WTC11 (cell line): ENCODE measurements at regions not wholly inside any gene's neighbourhood (a gene's known extent, or its start where the extent isn't known, plus 50 kb on each side); places are given as distances from the start of the nearest gene placed in this dataset.

Experiments used
- ATAC-seq: fragments of 200-7000 bp; cut with Tn5 transposase; 2 replicates; pipeline ENCODE4 v1.10.0; 2021; ENCODE audit warnings: mild to moderate bottlenecking, moderate library complexity
- CTCF ChIA-PET: fragments of 300-600 bp; sonication (Branson Sonifier 250); formaldehyde crosslinking; loops from one replicate; lab custom pipeline; 2021; ENCODE audit warnings: antibody characterized with exemption; lab: Charles Lee
- POLR2A ChIA-PET: fragments of 350-600 bp; sonication (Branson Sonifier 250); formaldehyde crosslinking; loops from one replicate; lab custom pipeline; 2021; ENCODE audit warnings: antibody characterized with exemption; lab: Charles Lee
- DNase-seq: peaks from one replicate; pipeline ENCODE4 v3.0.0; 2021; ENCODE audit warnings: low spot score
- H3K27ac Mint-ChIP-seq: 2 replicates; pipeline ENCODE4 v1.8.0; 2021; ENCODE audit warnings: mixed read lengths
- H3K27me3 Mint-ChIP-seq: 2 replicates; pipeline ENCODE4 v1.8.0; 2021; ENCODE audit warnings: low read depth, mild to moderate bottlenecking, moderate library complexity, mixed read lengths
- H3K36me3 Mint-ChIP-seq: 2 replicates; pipeline ENCODE4 v1.8.0; 2021; ENCODE audit warnings: mixed read lengths
- H3K4me1 Mint-ChIP-seq: 2 replicates; pipeline ENCODE4 v1.8.0; 2022; ENCODE audit warnings: mixed read lengths
- H3K4me3 Mint-ChIP-seq: 2 replicates; pipeline ENCODE4 v1.8.0; 2021; ENCODE audit warnings: mild to moderate bottlenecking, moderate library complexity, mixed read lengths
- H3K9me3 Mint-ChIP-seq: 2 replicates; pipeline ENCODE4 v1.8.0; 2021; ENCODE audit warnings: mixed read lengths
- CBFB ChIP-seq: sonication (generic); formaldehyde crosslinking; IDR thresholded peaks from 2 replicates; pipeline ENCODE4 v1.8.1; 2022; ENCODE audit warnings: mild to moderate bottlenecking, low read depth, missing genetic modification reagents
- CREM ChIP-seq: sonication (generic); formaldehyde crosslinking; IDR thresholded peaks from 2 replicates; pipeline ENCODE4 v1.8.1; 2022; ENCODE audit warnings: mild to moderate bottlenecking, missing genetic modification reagents, moderate library complexity
- ELF4 ChIP-seq: sonication (generic); formaldehyde crosslinking; IDR thresholded peaks from 2 replicates; pipeline ENCODE4 v1.8.1; 2022; ENCODE audit warnings: low read depth, mild to moderate bottlenecking, moderate library complexity, missing genetic modification reagents
- FOXP1 ChIP-seq: sonication (generic); formaldehyde crosslinking; IDR thresholded peaks from 2 replicates; pipeline ENCODE4 v1.8.0; 2022; ENCODE audit warnings: missing genetic modification reagents, mild to moderate bottlenecking, moderate library complexity, borderline replicate concordance
- GTF2I ChIP-seq: fragments of 250-450 bp; sonication (Bioruptor Pico); conservative IDR thresholded peaks from 2 replicates; pipeline ENCODE4 v1.4.0; 2021; ENCODE audit warnings: mild to moderate bottlenecking
- JAZF1 ChIP-seq: fragments of 250-450 bp; sonication (Bioruptor Pico); IDR thresholded peaks from 2 replicates; pipeline ENCODE4 v1.9.0; 2021; ENCODE audit warnings: moderate library complexity, mild to moderate bottlenecking, inconsistent platforms
- MXD4 ChIP-seq: fragments of 250-450 bp; sonication (Bioruptor Pico); IDR thresholded peaks from 2 replicates; pipeline ENCODE4 v1.8.0; 2021; ENCODE audit warnings: mild to moderate bottlenecking, moderate library complexity, borderline replicate concordance
- MYBL2 ChIP-seq: sonication (generic); formaldehyde crosslinking; IDR thresholded peaks from 2 replicates; pipeline ENCODE4 v1.8.1; 2023; ENCODE audit warnings: mild to moderate bottlenecking, moderate library complexity, missing genetic modification reagents
- NR3C1 ChIP-seq: sonication (generic); formaldehyde crosslinking; conservative IDR thresholded peaks from 2 replicates; pipeline ENCODE4 v1.8.1; 2023; ENCODE audit warnings: low read depth, mild to moderate bottlenecking, missing genetic modification reagents
- SMAD3 ChIP-seq: sonication (generic); formaldehyde crosslinking; IDR thresholded peaks from 2 replicates; pipeline ENCODE4 v1.8.0; 2022; ENCODE audit warnings: missing genetic modification reagents, mild to moderate bottlenecking, borderline replicate concordance
- SP1 ChIP-seq: sonication (generic); formaldehyde crosslinking; conservative IDR thresholded peaks from 2 replicates; pipeline ENCODE4 v1.8.1; 2022; ENCODE audit warnings: missing genetic modification reagents
- TCF7 ChIP-seq: sonication (generic); formaldehyde crosslinking; IDR thresholded peaks from 2 replicates; pipeline ENCODE4 v1.8.0; 2022; ENCODE audit warnings: mild to moderate bottlenecking, low read depth, missing genetic modification reagents, moderate library complexity
- TEAD4 ChIP-seq: sonication (generic); formaldehyde crosslinking; IDR thresholded peaks from 2 replicates; pipeline ENCODE4 v1.8.0; 2022; ENCODE audit warnings: mild to moderate bottlenecking, missing genetic modification reagents
- TP53 ChIP-seq: sonication (generic); formaldehyde crosslinking; IDR thresholded peaks from 2 replicates; pipeline ENCODE4 v1.8.1; 2023; ENCODE audit warnings: mild to moderate bottlenecking, missing genetic modification reagents
- ZBTB21 ChIP-seq: sonication (generic); formaldehyde crosslinking; IDR thresholded peaks from 2 replicates; pipeline ENCODE4 v1.8.1; 2023; ENCODE audit warnings: mild to moderate bottlenecking, missing genetic modification reagents, borderline replicate concordance
- ZNF121 ChIP-seq: sonication (generic); formaldehyde crosslinking; IDR thresholded peaks from 2 replicates; pipeline ENCODE4 v1.8.0; 2023; ENCODE audit warnings: missing genetic modification reagents
- ZNF416 ChIP-seq: fragments of 250-450 bp; sonication (Bioruptor Pico); IDR thresholded peaks from 2 replicates; pipeline ENCODE4 v1.9.0; 2021; ENCODE audit warnings: mild to moderate bottlenecking, inconsistent platforms
- TF ChIP-seq, protein P1 (sequence below): fragments of 250-450 bp; sonication (Bioruptor Pico); IDR thresholded peaks from 2 replicates; pipeline ENCODE4 v1.9.0; 2021; ENCODE audit warnings: mild to moderate bottlenecking, borderline replicate concordance
- TF ChIP-seq, protein P2 (sequence below): sonication (generic); formaldehyde crosslinking; IDR thresholded peaks from 2 replicates; pipeline ENCODE4 v1.8.0; 2023; ENCODE audit warnings: mild to moderate bottlenecking, missing genetic modification reagents
- TF ChIP-seq, protein P3 (sequence below): sonication (generic); formaldehyde crosslinking; IDR thresholded peaks from 2 replicates; pipeline ENCODE4 v1.8.0; 2022; ENCODE audit warnings: mild to moderate bottlenecking, missing genetic modification reagents

DNA sequence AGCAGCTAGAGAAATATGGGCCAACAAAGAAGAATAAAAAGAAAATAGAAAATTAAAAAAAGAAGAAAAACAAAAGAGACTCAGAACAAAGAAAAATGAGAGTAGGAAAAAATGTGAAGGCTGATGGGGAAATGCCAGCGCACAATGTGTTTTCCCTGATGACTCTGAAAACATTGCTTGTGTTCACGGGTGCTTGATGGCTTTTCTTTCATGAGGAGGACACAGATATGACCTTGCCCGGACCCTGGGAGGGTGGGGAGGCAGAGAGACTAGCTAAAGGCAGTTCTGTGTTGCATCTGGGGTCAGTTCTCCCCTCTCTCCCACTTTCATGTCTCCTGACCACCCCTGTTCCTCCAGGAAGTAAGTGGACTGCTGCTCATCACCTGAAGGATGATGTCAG is 125.9 kb downstream of the MOBP start (continued):
- TF ChIP-seq, protein P1, sequence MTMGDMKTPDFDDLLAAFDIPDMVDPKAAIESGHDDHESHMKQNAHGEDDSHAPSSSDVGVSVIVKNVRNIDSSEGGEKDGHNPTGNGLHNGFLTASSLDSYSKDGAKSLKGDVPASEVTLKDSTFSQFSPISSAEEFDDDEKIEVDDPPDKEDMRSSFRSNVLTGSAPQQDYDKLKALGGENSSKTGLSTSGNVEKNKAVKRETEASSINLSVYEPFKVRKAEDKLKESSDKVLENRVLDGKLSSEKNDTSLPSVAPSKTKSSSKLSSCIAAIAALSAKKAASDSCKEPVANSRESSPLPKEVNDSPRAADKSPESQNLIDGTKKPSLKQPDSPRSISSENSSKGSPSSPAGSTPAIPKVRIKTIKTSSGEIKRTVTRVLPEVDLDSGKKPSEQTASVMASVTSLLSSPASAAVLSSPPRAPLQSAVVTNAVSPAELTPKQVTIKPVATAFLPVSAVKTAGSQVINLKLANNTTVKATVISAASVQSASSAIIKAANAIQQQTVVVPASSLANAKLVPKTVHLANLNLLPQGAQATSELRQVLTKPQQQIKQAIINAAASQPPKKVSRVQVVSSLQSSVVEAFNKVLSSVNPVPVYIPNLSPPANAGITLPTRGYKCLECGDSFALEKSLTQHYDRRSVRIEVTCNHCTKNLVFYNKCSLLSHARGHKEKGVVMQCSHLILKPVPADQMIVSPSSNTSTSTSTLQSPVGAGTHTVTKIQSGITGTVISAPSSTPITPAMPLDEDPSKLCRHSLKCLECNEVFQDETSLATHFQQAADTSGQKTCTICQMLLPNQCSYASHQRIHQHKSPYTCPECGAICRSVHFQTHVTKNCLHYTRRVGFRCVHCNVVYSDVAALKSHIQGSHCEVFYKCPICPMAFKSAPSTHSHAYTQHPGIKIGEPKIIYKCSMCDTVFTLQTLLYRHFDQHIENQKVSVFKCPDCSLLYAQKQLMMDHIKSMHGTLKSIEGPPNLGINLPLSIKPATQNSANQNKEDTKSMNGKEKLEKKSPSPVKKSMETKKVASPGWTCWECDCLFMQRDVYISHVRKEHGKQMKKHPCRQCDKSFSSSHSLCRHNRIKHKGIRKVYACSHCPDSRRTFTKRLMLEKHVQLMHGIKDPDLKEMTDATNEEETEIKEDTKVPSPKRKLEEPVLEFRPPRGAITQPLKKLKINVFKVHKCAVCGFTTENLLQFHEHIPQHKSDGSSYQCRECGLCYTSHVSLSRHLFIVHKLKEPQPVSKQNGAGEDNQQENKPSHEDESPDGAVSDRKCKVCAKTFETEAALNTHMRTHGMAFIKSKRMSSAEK (CRISPR knock-in tag): no peak

DNA sequence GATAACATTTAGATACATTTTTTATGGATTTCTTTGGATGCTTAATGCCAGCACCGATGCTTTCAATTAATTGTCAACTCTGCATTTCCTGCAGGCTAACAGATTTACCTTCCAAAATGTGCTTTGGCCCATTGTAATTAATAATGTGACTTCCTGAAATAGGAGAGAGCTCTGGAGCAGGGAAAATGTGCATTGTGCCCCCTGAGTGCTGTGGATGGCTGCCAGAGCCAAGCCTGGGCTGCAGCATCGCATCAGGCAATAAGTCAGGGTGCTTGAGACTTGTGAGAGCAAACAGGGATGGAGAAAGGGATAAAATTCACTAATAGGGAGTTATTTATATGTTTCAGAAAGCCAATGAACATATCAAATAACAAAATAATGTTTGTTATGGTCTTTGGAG is 133.8 kb downstream of the MOBP start:
- POLR2A ChIA-PET: no interaction called here
- Mint-ChIP-seq H3K4me3 (no peak overlapping the region), H3K9me3 (peaks cover 34% of the 10 kb centered on the region), H3K4me1 (peaks cover 3% of the 10 kb centered on the region), H3K36me3 (peaks cover 8% of the 10 kb centered on the region), H3K27ac (no peak overlapping the region), H3K27me3 (no peaks in the 10 kb centered on the region; the same call in 1 of the 2 replicates)
- ATAC-seq (no peak), DNase-seq (no peak)
- CTCF ChIA-PET: no interaction called here
- no peak for TF ChIP-seq CBFB (CRISPR knock-in tag)
- no peak for TF ChIP-seq TCF7 (CRISPR knock-in tag)
- no peak for TF ChIP-seq FOXP1 (CRISPR knock-in tag)
- TF ChIP-seq GTF2I (CRISPR knock-in tag): no peak

DNA sequence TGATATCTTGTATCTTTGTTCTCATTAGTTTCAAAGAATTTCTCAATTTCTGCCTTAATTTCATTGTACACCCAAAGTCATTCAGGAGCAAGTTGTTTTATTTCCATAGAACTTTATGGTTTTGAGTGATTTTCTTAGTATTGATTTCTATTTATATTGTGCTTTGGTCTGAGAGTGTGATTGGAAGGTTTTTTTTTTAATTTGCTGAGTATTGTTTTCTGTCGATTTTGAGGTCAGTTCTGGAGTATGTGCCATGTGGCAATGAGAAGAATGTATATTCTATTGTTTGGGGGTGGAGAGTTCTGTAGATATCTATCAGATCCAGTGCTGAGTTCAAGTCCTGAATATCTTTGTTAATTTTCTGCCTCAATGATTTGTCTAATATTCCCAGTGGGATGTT is 138.4 kb downstream of the MOBP start:
- Mint-ChIP-seq H3K36me3 (peaks cover 21% of the 10 kb centered on the region), H3K27me3 (no peaks in the 10 kb centered on the region; the same call in 1 of the 2 replicates), H3K4me3 (no peak overlapping the region), H3K9me3 (peaks cover 44% of the 10 kb centered on the region), H3K4me1 (peaks cover 3% of the 10 kb centered on the region), H3K27ac (no peak overlapping the region)
- ATAC-seq (no peak), DNase-seq (no peak)
- ChIA-PET POLR2A (no interaction called here), CTCF (no interaction called here)
- TF ChIP-seq CBFB (CRISPR knock-in tag) (no peak), MYBL2 (CRISPR knock-in tag) (no peak), NR3C1 (no peak), MXD4 (CRISPR knock-in tag) (no peak), CREM (CRISPR knock-in tag) (no peak), ZNF416 (no peak), TP53 (CRISPR knock-in tag) (no peak), TEAD4 (CRISPR knock-in tag) (no peak), ELF4 (CRISPR knock-in tag) (no peak), ZBTB21 (no peak), SMAD3 (CRISPR knock-in tag) (no peak), ZNF121 (CRISPR knock-in tag) (no peak), SP1 (CRISPR knock-in tag) (no peak), JAZF1 (CRISPR knock-in tag) (no peak)
- TF ChIP-seq, protein P2, sequence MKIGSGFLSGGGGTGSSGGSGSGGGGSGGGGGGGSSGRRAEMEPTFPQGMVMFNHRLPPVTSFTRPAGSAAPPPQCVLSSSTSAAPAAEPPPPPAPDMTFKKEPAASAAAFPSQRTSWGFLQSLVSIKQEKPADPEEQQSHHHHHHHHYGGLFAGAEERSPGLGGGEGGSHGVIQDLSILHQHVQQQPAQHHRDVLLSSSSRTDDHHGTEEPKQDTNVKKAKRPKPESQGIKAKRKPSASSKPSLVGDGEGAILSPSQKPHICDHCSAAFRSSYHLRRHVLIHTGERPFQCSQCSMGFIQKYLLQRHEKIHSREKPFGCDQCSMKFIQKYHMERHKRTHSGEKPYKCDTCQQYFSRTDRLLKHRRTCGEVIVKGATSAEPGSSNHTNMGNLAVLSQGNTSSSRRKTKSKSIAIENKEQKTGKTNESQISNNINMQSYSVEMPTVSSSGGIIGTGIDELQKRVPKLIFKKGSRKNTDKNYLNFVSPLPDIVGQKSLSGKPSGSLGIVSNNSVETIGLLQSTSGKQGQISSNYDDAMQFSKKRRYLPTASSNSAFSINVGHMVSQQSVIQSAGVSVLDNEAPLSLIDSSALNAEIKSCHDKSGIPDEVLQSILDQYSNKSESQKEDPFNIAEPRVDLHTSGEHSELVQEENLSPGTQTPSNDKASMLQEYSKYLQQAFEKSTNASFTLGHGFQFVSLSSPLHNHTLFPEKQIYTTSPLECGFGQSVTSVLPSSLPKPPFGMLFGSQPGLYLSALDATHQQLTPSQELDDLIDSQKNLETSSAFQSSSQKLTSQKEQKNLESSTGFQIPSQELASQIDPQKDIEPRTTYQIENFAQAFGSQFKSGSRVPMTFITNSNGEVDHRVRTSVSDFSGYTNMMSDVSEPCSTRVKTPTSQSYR (CRISPR knock-in tag): no peak
- TF ChIP-seq, protein P3, sequence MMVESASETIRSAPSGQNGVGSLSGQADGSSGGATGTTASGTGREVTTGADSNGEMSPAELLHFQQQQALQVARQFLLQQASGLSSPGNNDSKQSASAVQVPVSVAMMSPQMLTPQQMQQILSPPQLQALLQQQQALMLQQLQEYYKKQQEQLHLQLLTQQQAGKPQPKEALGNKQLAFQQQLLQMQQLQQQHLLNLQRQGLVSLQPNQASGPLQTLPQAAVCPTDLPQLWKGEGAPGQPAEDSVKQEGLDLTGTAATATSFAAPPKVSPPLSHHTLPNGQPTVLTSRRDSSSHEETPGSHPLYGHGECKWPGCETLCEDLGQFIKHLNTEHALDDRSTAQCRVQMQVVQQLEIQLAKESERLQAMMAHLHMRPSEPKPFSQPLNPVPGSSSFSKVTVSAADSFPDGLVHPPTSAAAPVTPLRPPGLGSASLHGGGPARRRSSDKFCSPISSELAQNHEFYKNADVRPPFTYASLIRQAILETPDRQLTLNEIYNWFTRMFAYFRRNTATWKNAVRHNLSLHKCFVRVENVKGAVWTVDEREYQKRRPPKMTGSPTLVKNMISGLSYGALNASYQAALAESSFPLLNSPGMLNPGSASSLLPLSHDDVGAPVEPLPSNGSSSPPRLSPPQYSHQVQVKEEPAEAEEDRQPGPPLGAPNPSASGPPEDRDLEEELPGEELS (CRISPR knock-in tag): no peak
